ENCODE measurements at regions not wholly inside any gene's neighbourhood (a gene's known extent, or its start where the extent isn't known, plus 50 kb on each side); places are given as distances from the start of the nearest gene placed in this dataset.
"Not testable (repeated sequence)": the region's sequence is repeated elsewhere in the genome, so short reads cannot be mapped to it uniquely, and the experiment has no call there.

DNA sequence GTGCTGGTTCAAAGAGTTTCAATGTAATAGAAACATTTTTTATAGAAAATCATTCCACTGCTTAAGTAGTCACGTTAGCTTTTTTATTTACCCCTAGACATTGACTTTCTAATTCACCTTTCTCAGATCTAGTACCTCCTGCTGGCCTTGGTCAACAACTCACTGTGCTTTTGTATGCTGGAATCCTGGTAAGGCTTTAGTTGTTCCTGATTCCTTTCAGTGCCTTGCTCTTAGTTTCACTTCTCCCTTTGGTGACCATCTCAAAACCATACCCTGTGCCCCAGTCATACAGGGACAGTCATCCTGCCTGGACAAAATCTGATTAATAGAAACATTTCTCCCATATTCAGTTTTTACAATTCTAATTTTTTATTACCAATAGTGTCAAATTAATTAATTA lies 130.2 kb downstream of the GPR37 start:
- intact Hi-C loops (cut with micrococcal nuclease), result no loop called here

DNA sequence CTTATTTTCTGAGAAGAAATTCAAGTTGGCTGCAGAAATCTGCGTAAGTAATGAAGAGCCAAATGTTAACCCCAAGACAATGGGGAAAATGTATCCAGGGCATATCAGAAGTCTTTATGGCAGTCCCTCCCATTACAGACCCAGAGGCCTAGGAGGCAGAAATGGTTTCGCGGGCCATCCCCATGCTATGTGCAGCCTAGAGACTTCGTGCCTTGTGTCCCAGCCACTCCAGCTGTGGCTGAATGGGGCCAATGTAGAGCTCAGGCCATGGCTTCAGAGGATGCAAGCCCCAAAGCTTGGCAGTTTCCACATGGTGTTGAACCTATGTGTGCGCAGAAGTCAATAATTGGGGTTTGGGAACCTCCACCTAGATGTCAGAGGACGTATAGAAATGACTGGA lies 131.9 kb downstream of the GPR37 start:
- intact Hi-C loops (cut with micrococcal nuclease), result no loop called here

DNA sequence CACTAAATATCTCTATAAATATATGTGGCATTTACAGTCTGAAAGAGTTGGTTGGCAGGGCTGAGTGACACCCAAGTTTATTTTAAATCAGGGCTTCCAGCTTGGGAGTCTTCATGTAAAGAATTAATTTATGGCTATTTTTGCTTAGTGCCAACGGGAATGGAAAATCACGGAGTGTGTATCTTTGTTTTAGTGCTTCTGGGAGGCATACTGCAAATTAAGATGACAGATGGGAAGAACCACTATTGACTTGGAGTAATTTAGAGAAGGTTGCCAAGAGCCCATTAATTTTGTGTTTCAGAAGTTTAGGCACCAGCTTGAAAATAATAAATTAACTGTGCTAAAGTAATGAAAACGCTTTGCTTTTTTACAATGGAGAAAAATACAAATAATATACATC lies 135.2 kb downstream of the GPR37 start:
- intact Hi-C loops (cut with micrococcal nuclease), result no loop called here

DNA sequence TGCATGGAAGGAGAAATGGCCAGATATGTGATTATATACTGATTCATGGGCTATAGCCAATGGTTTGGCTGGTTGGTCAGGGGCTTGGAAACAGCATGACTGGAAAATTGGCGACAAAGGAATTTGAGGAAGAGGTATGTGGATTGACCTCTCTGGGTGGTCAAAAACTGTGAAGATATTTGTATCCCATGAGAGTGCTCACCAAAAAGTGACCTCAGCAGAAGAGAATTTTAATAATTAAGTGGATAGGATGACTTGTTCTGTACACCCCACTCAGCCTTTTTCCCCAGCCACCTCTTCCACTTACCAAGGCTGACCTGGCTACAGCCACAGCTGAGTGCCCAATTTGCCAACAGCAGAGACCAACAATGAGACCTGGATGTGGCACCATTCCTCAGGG lies 146.7 kb downstream of the GPR37 start:
- intact Hi-C loops (cut with micrococcal nuclease), result no loop called here

DNA sequence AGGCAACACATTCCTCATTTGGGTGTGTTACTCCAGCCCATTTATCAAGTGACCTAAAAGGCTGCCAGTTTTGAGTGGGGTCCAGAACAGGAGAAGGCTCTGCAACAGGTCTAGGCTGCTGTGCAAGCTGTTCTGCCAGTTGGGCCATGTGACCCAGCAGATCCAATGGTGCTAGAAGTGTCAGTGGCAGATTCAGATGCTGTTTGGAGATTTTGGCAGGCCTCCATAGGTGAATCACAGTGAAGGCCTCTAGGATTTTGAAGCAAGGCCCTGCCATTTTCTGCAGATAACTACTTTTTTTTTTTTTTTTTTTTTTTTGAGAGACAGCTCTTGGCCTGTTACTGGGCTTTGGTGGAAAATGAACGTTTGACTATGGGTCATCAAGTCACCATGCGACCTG lies 147.5 kb downstream of the GPR37 start:
- intact Hi-C loops (cut with micrococcal nuclease), result not testable (repeated sequence)

DNA sequence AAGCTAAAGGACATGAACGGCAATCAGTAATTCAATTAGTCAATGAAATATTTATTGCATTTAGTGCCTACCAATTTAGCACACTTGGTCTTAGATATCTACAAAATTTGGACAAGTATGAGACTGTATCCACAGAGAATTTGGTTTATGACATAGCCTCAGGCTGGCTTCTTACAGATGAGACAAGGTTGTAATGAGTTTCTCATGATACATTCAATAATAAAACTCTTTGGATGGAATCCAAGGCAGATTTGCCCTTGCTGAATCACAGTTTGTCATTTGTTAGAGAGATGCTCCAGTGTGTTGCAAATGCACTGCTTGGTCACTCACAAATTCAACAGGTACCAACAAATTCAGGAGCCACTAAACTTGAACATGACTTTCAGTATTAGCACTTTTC lies 162.5 kb downstream of the GPR37 start:
- intact Hi-C loops (cut with micrococcal nuclease), result no loop called here

DNA sequence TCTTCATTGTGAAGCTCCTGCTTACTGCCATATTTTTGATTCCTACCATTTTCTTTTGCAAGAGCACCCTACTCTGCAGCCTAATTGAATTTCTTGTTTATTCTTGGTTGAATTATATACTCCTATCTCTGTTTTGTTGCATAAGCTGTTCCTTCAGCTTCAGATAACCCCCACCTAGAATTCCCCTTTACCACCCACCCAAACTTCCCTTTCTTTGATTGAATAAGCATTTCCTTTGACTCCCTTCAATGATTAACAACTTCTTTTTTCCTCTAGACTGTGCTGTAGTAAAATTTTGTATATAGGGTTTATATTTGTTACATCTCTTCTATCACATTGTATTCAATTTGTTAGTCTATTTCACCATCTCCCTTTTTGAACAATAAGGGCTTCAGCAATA lies 168.1 kb downstream of the GPR37 start:
- intact Hi-C loops (cut with micrococcal nuclease), result no loop called here

DNA sequence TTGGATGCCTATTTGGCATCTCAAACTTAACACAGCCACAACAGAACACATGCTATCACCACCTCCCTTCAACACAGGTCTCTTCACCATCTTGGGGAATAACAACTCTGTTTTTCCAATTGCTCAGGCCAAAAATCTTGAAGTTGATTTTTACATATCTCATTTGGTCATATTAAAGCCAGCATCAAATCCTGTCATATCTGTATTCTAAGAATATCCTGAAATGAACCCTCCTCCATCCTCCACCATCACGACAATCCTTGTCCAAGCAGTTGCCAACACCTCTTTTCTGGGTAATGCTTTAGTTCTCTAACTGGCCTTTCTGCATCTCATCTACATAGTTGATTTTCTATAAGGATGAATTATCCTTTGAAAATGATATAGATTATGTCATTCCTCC lies 168.7 kb downstream of the GPR37 start:
- intact Hi-C loops (cut with micrococcal nuclease), result no loop called here

DNA sequence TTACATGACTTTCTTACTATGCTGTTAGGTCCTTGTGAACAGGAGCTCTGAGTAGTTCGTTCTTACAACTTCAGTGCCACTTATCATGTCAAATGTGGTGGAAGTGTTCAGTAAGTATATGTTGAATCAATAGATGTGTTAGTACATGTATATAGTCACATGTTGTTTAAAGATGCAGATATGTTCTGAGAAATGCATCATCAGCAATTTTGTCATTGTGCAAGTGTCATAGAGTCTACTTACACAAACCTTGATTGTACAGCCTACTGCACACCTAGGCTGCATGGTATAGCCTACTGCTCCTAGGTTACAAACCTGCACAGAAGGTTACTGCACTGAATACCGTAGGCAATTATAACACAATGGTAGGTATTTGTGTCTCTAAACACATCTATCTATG lies 174.8 kb downstream of the GPR37 start:
- intact Hi-C loops (cut with micrococcal nuclease), result no loop called here

DNA sequence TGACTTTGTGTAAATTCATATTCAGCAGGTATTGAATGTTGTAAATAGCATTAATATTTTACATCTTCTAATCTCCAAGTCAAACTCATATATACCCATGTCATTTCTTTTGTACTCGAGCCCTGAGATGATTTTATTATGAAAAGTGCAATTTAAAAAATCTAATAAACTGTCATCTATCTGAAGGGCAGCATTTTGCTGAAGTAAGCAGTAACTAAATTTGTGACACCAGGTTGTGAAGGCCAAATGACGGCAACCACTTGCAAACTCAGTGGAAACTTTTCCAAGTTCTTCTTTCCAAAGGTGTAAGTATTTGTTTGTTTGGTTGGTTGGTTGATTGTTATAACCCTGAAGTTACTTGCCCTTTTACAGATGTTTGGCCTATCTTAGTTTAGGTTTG lies 188.3 kb downstream of the GPR37 start:
- intact Hi-C loops (cut with micrococcal nuclease), result no loop called here

DNA sequence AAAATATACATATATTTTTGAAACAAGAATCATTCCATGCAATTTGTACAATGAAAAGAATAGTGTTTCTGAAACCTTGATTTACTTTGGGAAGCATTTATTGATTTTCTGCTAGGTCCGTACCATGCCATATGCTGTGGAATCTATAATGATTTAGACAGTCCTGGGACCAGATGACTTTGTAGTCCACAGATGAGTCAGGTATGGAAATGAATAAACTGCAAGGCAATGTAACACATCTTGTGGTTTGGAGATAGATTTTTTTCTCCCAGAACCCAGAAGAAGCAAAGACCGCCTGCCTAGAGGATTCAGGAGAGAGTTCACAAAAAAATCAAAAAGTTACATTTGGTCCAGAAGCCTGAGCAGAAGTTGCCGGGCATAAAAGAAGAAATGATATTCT lies 190.4 kb downstream of the GPR37 start:
- intact Hi-C loops (cut with micrococcal nuclease), result no loop called here

DNA sequence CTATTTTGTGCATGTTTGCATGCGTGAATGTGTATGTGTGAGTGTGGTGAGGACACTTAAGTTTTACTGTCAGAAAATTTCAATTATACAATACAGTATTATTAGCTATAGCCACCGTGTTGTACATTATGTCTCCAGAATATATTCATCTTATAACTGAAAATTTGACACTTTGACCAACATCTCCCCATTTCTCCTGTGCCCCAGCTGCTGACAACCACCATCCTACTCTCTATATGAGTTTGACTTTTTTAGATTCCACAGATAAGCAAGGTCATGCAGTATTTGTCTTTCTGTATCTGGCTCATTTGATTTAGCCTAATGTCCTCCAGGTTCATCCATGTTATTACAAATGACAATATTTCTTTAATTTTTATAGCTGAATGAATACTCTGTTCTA lies 195.0 kb downstream of the GPR37 start:
- intact Hi-C loops (cut with micrococcal nuclease), result no loop called here

DNA sequence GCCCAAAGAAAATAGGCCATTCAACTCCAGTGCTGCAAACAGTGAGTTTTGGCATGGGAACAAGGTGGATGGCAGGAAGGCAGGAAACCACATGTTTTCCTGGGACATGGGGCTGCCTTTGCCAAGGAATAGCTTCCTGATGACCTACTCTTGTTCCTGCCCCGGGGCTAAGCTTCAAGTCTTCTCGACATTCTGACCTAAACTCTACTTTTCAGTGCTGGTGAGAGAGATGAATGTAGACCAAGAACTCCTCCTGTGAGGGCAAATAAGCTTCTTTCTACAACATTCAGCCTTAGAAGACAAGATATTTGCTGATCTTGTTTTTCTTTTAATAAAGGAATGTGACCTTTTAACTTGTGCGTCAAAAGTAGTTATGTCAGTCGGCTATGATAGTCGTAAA lies 199.0 kb downstream of the GPR37 start:
- intact Hi-C loops (cut with micrococcal nuclease), result no loop called here

DNA sequence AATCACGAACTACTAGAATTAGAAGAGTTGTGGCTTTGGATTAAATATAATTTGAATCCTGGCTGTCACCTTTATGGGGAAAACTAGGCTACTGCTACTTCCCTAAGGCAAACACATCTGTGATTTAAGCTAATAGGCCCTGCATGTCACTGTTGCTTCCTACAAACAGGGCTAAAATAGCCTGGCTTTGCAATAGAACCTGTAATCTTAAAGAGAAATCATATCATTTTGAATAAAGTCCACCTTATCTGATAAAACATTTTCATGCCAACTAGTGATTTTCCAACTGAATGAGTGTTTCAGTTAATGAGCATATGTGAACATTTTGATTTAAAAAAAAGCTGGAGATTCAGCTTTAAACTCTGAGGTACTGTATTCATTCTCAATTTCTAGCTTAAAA lies 208.0 kb downstream of the GPR37 start:
- intact Hi-C loops (cut with micrococcal nuclease), result no loop called here

DNA sequence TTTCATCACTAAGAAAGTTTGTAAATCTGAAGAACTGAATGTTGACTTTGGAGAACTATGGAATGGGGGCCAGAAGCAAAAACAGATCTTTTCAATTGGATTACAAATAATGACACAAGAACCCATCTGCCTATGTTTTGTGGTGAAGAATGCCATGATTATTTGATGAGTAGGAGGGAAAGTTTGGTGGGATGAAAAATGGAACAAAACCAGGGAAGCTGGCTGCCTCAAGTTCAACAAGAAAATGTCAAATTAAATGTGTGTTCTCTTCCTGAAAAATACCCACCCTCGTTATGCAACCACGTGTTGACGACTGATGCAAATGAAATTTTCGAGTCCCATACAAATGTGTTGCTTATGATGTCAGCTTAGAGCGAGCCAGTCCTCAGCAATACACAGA lies 208.5 kb downstream of the GPR37 start:
- intact Hi-C loops (cut with micrococcal nuclease), result no loop called here

DNA sequence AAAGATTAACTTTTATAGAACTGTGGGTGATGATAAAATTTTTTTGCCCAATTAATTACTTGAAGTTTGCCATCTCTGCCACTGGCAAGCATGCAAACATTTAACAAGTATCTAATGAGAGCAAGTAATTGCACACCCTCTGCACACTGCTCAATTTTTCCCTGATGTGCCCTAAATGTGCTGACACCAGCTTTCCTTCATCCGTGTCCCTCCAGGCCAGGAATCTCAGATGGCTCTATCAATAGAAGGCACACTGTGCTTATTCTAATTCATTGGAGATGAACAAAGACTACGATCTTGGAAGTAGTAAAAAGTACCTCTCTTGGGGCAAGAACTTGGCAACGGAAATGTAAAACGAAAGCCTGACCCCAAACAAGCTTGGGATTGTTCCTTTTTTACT lies 212.1 kb downstream of the GPR37 start:
- intact Hi-C loops (cut with micrococcal nuclease), result no loop called here

DNA sequence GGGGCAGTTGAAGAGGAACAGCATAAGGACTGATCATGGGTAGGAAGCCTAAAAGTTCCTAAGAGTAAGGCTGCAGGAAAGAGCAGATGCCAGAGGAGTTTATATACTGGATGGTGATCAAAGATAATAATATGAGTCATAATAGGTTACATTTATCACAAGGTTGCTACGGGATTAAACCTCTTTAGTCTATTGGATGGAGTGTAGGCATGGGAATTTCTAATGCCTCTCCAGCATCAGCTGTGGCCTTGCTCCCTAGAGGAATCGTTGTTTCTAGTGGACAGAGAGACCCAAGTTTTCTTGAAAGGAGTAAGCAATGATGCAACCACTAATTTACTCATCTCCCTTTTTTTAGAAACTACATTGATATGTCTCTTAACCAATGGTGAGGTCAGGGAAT lies 213.4 kb downstream of the GPR37 start:
- intact Hi-C loops (cut with micrococcal nuclease), result no loop called here

DNA sequence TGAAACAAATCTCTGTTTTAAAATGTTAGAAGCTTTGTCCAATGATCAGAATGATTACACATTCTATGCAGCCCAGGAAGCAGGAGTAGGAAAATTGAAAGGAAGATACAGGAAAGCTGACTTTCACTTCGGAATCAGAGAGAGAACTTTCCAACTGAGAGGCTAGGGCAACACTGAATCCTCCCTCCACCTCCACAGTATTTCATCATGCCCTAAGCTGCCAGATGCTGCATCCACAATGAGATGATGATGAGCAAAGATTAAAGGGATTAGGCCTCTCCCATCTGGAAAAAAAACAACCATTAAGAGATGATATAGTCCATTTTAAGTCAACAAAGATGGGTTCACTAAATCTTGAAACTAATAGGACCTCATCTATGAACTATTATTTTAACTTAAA lies 215.6 kb downstream of the GPR37 start:
- intact Hi-C loops (cut with micrococcal nuclease), result no loop called here

DNA sequence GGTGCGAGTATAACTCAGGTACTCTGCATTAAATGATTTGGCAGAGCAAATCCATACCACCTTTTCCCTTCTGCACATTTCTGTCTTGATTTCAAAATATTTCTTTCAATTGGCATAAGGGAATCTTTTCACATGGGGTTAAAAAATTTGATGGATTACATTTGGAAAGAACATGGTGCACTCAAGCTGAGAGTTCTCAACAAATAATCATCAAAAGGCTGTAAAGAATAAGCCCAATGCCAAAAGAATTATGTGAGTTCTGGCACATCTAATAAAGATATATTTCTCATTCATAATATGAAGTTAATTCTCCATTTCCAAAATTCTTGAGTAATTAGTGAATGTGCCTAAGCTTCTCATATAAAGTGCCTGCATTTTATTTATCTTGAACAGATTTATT lies 223.1 kb downstream of the GPR37 start:
- intact Hi-C loops (cut with micrococcal nuclease), result no loop called here

DNA sequence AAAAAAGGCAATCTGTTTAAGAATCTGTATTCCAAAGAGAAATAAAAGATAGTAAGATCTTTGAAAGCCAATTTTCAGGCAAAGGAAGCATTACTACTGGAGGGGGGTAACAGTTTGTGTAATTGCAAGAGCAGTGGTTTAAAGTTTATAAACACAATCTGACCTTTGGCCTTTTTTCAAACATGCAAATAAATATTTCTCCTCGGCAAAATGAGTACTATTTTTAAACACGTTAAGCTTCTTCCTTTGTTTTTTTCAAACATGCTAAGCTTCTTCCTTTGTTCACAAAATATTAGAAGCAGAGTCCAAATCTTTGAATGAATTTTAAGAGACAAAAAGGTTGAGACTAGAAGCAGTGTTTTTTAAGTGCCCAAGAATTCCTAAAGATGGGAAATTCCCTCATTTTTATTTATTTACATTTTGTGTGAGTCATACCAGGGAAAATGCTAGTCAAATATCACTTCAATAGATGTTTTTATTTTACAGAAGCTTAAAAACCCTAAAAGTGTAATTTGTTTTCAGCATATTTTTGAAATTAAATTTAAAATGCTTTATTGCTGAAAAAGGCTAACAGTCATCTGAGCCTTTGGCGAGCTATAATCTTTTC lies 229.3 kb downstream of the GPR37 start:
- intact Hi-C loops (cut with micrococcal nuclease), result no loop called here

DNA sequence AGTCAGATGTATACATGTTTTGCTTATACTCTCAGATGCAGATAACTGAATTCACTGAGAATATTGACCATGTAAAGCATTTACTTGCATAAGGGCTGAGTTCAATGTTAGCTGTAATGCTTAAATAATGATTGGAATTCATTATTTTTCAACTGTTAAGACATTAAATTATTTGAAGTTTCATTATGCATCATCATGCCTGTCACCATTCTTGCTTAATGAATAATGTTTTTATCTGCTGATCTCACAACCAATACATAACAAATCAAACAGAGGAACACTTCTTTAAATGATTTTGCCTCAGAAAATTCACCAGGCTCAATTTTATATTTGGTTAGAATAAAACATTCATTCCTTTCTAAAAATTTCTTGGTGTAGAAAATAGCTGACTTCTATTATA lies 233.4 kb downstream of the GPR37 start:
- intact Hi-C loops (cut with micrococcal nuclease), result no loop called here

DNA sequence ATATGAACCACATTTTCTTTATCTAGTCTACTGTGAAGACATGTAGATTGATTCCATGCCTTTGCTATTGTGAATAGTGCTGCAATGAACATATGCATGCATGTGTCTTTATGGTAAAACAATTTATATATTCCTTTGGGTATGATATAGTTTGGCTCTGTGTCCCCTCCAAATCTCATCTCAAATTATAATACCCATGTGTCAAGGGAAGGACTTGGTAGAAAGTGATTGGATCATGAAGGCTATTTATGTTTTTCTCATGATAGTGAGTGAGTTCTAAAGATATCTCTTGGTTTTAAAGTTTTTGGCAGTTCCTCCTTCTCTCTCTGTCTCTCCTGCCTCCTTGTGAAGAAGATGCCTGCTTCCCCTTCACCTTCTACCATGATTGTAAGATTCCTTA lies 248.7 kb downstream of the GPR37 start:
- intact Hi-C loops (cut with micrococcal nuclease), result no loop called here

DNA sequence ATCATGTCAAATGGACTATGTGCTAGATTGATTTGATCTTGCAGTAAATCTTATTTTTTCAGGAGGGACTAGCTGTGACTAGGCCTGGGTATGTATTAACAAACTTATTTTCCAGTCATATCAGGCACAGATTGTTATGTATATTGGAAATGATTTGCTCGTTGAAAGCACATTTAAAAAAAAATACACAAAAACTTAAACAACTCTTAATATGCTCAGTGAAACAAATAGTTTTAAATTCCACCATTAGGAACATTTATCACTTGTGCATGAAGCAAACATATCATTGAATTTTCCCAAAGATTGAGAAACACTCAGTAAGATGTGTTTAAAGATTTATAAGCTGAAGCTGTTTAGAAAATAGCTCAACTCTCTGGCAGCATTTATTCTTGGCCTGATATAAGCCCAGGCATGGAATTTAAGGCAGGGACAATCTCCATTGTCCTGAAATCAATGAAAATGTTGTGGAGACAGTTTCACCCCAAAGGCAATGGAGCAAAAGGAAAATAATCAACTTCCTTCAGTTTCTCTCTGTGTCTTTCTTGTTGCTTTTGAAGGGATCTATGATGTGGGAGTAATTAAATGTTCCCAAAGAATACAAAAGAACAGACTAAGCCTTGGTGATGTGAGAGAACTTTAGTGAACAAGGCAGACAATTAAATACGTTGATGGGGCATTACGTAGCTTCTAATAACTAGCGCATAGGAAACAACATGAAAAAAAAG lies 250.3 kb downstream of the GPR37 start:
- intact Hi-C loops (cut with micrococcal nuclease), result no loop called here

DNA sequence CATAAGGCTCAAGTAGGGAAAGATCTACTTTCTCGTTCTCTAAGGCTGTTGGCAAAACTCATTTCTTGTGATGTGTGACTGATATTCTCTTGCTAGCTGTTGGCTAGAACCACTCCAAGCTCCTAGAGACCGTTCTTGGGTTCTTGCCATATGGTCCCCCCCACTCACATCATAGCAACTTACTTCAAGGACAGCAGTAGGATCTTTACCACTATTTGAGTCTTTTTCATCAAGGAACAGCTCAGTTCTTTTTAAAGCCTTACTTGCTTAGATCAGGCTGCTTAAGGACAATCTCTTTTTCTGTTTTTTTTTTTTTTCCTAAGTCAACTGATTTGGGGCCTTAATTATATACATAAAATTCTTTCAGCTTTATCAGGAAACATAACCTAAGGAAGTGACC lies 251.1 kb downstream of the GPR37 start:
- intact Hi-C loops (cut with micrococcal nuclease), result loop anchor here (5.0 kb wide), 1 partner anchor 1143 kb away; no protein-coding TSS in a partner anchor

Data from T-helper 1 cell treated with Interleukin-12 subunit alpha and Interleukin-12 subunit beta and Interleukin-4 antibody, amounts not matched to agents 30 ng/mL and 1 ng/mL, for 36 hours (primary cell).